IMR-90 (cell line): ENCODE measurements at regions not wholly inside any gene's neighbourhood (a gene's known extent, or its start where the extent isn't known, plus 50 kb on each side); places are given as distances from the start of the nearest gene placed in this dataset.

Experiments used
- CTCF ChIP-seq: conservative IDR thresholded peaks from 2 replicates; pipeline ENCODE4 v1.5.1; 2012; ENCODE audit warnings: mild to moderate bottlenecking, low read depth, low read length, improper control_type of control experiment
- MAFK ChIP-seq: IDR thresholded peaks from 2 replicates; pipeline ENCODE4 v1.6.1; 2012; ENCODE audit warnings: low read depth, low read length, improper control_type of control experiment

- TF ChIP-seq MAFK (no peak), CTCF (no peak)
These were observed 374.5 kb downstream of the EPM2A start for GRCh38 chr6:145360865-145361264.
